ENCODE measurements at regions not wholly inside any gene's neighbourhood (a gene's known extent, or its start where the extent isn't known, plus 50 kb on each side); places are given as distances from the start of the nearest gene placed in this dataset.

GRCh38 chr5:65068410-65068809, 299.7 kb downstream of the CWC27 start:
- TF ChIP-seq FOXP2 (optimal IDR thresholded peaks at IDR 0.05; ENCODE audit: borderline replicate concordance, extremely low read depth, extremely low read length, insufficient read depth): no peak
- no peak for TF ChIP-seq REST (IDR thresholded peaks at IDR 0.05; ENCODE audit: insufficient read depth in 1 of 2, low read depth in 2 of 2, low read length in 2 of 2)
- TF ChIP-seq POLR2AphosphoS5 (IDR thresholded peaks at IDR 0.05; ENCODE audit: low read depth, low read length): no peak
- no peak for TF ChIP-seq SIN3A (IDR thresholded peaks at IDR 0.05; ENCODE audit: borderline replicate concordance, insufficient read depth, low read length)
- TF ChIP-seq TAF1 (IDR thresholded peaks at IDR 0.05; ENCODE audit: borderline replicate concordance, insufficient read depth, low read length): no peak

GRCh38 chr5:65070026-65070425, 301.3 kb downstream of the CWC27 start:
- TF ChIP-seq POLR2AphosphoS5 (IDR thresholded peaks at IDR 0.05; ENCODE audit: low read depth, low read length): no peak
- TF ChIP-seq REST (IDR thresholded peaks at IDR 0.05; ENCODE audit: insufficient read depth in 1 of 2, low read depth in 2 of 2, low read length in 2 of 2): no peak
- no peak for TF ChIP-seq FOXP2 (optimal IDR thresholded peaks at IDR 0.05; ENCODE audit: borderline replicate concordance, extremely low read depth, extremely low read length, insufficient read depth)
- no peak for TF ChIP-seq SIN3A (IDR thresholded peaks at IDR 0.05; ENCODE audit: borderline replicate concordance, insufficient read depth, low read length)
- no peak for TF ChIP-seq TAF1 (IDR thresholded peaks at IDR 0.05; ENCODE audit: borderline replicate concordance, insufficient read depth, low read length)

DNA sequence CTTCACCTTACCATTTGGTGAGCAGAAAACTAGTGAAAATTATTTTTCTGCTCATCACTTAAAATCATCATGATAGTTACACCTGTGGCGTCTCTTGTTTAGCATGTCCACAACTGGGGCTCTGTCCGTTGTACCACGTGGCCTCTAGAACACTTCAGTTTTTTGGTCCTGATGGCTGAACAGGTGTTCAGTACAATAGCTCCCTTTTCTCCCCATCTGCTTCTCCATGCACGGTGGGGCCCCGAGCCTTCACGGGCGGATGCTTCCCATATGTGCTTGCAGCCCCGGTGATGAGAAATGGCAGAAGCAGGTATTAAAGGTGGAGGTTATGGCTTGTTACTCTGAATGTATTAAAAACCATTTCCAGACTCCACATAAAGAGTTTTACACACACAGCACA, 304.1 kb downstream of the CWC27 start:
- peak in 1 of 2 experiments; percentile 76; a peak in 2 of 4 replicates for TF ChIP-seq REST (IDR thresholded peaks at IDR 0.05; ENCODE audit: insufficient read depth in 1 of 2, low read depth in 2 of 2, low read length in 2 of 2)
- no peak for TF ChIP-seq POLR2AphosphoS5 (IDR thresholded peaks at IDR 0.05; ENCODE audit: low read depth, low read length)

- TF ChIP-seq REST (IDR thresholded peaks at IDR 0.05; ENCODE audit: insufficient read depth in 1 of 2, low read depth in 2 of 2, low read length in 2 of 2) (no peak), POLR2AphosphoS5 (IDR thresholded peaks at IDR 0.05; ENCODE audit: low read depth, low read length) (no peak), FOXP2 (optimal IDR thresholded peaks at IDR 0.05; ENCODE audit: borderline replicate concordance, extremely low read depth, extremely low read length, insufficient read depth) (no peak), TAF1 (IDR thresholded peaks at IDR 0.05; ENCODE audit: borderline replicate concordance, insufficient read depth, low read length) (no peak), SIN3A (IDR thresholded peaks at IDR 0.05; ENCODE audit: borderline replicate concordance, insufficient read depth, low read length) (no peak)
These were observed 304.5 kb downstream of the CWC27 start for GRCh38 chr5:65073250-65073661.

- TF ChIP-seq FOXP2 (optimal IDR thresholded peaks at IDR 0.05; ENCODE audit: borderline replicate concordance, extremely low read depth, extremely low read length, insufficient read depth) (no peak), SIN3A (IDR thresholded peaks at IDR 0.05; ENCODE audit: borderline replicate concordance, insufficient read depth, low read length) (no peak), POLR2AphosphoS5 (IDR thresholded peaks at IDR 0.05; ENCODE audit: low read depth, low read length) (no peak), TAF1 (IDR thresholded peaks at IDR 0.05; ENCODE audit: borderline replicate concordance, insufficient read depth, low read length) (no peak), REST (IDR thresholded peaks at IDR 0.05; ENCODE audit: insufficient read depth in 1 of 2, low read depth in 2 of 2, low read length in 2 of 2) (no peak)
These were observed 307.0 kb downstream of the CWC27 start for GRCh38 chr5:65075623-65076250.
